ENCODE measurements at regions not wholly inside any gene's neighbourhood (a gene's known extent, or its start where the extent isn't known, plus 50 kb on each side); places are given as distances from the start of the nearest gene placed in this dataset.
A peak's percentile ranks its signal among the peaks of the same experiment; 100 is the strongest.

GRCh38 chr6:82679232-82679631 is 315.6 kb downstream of the TPBG start:
- no peak for DNase-seq

GRCh38 chr6:82680192-82680591 is 316.6 kb downstream of the TPBG start:
- no peak for DNase-seq

- DNase-seq, result no peak
Measured at GRCh38 chr6:82681119-82681714, 317.6 kb downstream of the TPBG start.

- no peak for DNase-seq
Measured at GRCh38 chr6:82686719-82687118, 323.1 kb downstream of the TPBG start.

DNA sequence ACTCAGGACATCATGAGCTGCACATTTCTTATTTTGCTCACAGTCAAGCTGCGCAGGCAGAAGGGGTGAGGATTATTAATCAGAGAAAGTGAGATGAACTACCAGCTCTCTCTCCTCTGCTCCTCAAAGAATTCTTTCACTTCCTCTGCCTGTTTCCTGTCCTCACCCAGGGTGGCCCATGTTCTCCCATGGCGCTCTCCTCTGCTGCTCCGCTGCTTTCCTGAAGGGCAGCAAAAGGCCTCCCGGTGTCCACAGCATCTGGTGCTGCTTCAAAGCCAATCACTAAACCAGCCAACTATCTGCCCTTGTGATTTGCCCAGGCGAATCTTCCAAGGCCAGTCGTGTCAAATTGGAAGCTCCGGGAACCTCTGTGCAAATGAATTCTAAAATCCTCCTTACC is 324.2 kb downstream of the TPBG start:
- no peak for DNase-seq

DNA sequence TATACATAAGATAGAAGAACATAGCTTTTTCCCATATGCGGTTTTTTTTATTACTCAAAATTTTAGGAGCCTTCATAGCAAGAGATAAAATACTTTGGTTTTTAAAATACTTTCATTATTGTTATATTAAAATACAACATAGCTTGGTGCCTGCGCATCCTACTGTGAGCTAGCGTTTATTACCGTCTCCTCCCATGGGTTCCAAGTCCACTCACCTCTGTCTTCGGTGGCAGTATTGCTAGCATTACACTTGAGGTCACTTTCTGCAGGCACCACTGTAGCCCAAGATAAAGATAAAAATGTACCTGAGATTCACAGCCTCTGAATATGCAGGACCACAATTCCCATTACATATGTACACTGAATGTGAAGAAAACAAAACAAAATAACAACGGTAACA is 326.7 kb downstream of the TPBG start:
- DNase-seq, result no peak

- no peak for DNase-seq
Measured at GRCh38 chr6:82691997-82692396, 328.4 kb downstream of the TPBG start.

- DNase-seq, result no peak
Measured at GRCh38 chr6:82693094-82693493, 329.5 kb downstream of the TPBG start.

DNA sequence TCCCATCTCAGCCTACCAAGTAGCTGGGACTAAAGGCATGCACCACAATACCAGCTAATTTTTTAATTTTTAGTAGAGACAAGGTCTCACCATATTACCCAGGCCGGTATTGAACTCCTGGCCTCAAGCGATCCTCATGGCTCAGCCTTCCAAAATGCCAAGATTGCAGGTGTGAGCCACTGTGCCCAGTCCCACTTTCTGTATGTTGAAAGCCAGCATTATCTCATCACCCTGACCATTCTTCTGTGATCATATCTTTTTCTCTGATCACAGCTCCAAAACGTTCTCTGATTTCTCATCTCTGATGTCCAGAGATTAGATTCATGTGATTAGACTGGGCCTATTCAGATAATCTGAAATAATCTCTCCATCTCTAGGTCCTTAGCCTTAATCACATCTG is 337.7 kb downstream of the TPBG start:
- DNase-seq, result no peak

GRCh38 chr6:82702574-82702973 is 339.0 kb downstream of the TPBG start:
- DNase-seq, result no peak

- DNase-seq, result no peak
Measured at GRCh38 chr6:82703230-82703629, 339.6 kb downstream of the TPBG start.

DNA sequence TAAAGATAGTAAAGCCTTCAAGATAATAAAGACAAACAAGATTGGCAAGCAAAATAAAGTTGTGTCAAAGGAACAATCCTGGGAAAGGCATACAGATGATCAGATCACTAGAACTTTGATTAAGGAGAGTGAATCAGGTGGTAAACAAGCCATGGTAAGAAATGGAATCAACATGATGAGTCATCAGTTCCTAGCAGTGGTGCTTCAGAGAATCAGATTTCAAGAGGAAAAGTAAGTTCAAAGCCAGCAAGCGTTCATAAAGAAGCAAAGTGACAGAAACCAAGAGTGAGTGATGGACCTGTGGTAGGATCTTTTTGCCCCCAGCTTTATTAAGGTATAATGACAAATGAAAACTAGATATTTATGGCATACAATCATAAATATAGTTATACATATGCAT is 340.4 kb downstream of the TPBG start:
- no peak for DNase-seq

GRCh38 chr6:82705579-82705978 is 342.0 kb downstream of the TPBG start:
- no peak for DNase-seq

GRCh38 chr6:82711105-82711827 is 347.6 kb downstream of the TPBG start:
- DNase-seq, result no peak

- DNase-seq, result peak; percentile 63
Measured at GRCh38 chr6:82711971-82712370, 348.4 kb downstream of the TPBG start.

GRCh38 chr6:82712389-82712788 is 348.8 kb downstream of the TPBG start:
- no peak for DNase-seq

- DNase-seq, result no peak
Measured at GRCh38 chr6:82712826-82713225, 349.2 kb downstream of the TPBG start.

GRCh38 chr6:82720992-82721391 is 344.6 kb downstream of the UBE3D start:
- no peak for DNase-seq

GRCh38 chr6:82735790-82736189 is 329.9 kb downstream of the UBE3D start:
- no peak for DNase-seq

DNA sequence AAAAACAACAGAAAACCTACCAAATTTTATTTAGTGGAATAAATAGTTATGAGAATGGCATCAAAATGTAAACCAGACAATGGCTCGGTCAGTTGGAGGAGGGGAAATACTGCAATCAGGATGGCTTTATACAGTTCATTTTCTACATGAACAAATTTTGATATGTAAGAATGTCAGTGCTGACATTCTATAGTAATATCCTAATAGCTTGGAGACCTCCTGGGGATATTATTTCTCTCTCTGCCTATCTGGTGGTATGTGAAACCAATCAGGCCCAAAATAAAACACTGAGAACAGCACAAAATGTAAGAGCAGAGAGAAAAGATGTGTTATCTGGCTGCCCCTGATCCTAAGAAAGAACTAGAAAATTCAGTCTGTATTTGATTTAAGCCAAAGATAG is 327.7 kb downstream of the UBE3D start:
- no peak for DNase-seq

DNA sequence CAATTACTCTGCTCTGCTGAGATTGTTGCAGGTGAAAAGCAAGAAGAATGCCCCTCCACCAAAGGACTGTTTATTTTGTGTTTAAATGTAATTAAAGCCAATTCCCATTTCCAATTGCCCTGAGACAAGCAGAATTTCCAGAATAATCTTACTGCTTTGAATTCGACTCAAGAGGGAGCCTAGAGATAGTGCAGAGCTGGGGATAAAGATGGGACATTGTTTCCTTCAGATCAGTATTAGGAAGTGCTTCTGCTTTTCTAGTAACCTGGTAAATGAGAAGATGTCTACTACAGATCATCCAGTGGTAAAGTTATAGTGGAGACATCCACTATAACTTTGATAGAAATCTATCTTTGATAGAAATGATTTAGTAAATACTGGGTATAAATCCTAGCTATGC is 326.9 kb downstream of the UBE3D start:
- no peak for DNase-seq

- DNase-seq, result no peak
Measured at GRCh38 chr6:82739303-82739702, 326.3 kb downstream of the UBE3D start.

GRCh38 chr6:82740072-82740471 is 325.6 kb downstream of the UBE3D start:
- DNase-seq, result no peak

DNA sequence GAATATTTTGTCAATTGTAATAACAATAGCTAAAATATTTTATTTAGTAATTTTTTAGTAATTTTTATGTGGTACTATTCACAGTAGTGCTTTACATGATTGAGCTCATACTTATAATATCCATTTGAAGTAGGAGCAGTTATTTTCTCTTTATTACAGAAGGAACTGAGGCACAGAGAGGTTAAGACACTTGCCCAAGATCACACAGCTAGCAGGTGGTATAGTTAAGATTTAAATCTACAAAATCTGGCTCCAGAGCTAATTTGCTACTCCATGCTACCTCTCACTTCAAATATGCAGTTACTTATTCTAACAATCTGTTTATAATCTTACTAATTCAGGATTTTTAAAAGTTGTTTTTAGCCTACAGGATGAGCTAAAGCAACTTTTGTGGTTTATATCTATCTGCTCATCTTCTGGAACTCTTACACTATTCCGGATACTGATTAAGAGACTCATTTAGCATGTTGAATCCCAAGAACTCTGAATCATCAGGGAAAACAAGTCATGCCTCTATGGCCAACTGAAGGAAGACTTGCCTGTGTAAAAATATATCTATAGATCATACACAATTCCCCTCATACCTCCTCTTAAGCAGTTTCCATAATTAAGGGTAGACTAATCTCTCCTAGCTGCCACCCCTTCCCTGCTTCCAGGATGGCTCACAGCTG is 324.2 kb downstream of the UBE3D start:
- DNase-seq, result peak; percentile 33
